HG03558 (cell line): ENCODE measurements at regions not wholly inside any gene's neighbourhood (a gene's known extent, or its start where the extent isn't known, plus 50 kb on each side); places are given as distances from the start of the nearest gene placed in this dataset.
"Not testable (repeated sequence)": the region's sequence is repeated elsewhere in the genome, so short reads cannot be mapped to it uniquely, and the experiment has no call there.

Experiments used
- ATAC-seq: cut with Tn5 transposase; IDR thresholded peaks from one replicate; pipeline ENCODE4 v1.9.1; 2021; ENCODE audit warnings: moderate number of reproducible peaks; ENCODE audit not compliant: unreplicated experiment; ENCODE audit errors: extremely low read depth

DNA sequence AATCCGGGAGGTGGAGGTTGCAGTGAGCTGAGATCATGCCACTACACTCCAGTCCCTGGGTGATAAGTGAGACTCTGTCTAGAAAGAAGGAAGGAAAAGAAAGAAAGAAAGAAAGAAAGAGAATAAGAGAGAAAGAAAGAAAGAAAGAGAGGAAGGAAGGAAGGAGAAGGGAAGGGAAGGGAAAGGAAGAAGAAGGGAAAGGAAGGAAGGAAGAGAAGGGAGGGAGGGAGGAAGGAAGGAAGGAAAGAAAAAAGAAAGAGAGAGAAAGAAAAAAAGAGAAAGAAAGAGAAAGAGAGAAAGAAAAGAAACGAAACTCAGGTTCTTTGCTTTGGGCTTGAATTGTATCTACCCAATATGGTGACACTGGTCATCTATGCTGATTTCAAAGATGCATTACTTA is 102.3 kb upstream of the GATA6 start:
- no peak for ATAC-seq

DNA sequence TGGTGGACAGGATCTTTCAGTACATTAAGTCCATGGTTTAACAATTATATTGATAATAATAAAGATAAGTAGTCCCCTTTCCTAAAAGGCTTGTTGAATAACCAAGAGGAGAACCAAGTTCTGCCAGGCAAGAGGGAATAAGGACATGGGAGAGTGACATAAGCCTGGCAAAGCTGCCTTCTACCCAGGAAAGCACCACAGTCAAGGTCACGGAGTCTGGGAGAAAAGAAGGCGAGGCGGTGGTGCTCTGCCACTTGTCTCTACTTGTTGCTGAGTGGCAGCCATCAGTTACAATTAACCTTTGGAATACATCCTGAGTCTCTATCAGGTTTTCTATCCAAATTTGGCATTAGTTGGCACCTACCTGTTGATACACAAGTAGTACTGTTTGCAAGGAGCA is 101.7 kb upstream of the GATA6 start:
- no peak for ATAC-seq

DNA sequence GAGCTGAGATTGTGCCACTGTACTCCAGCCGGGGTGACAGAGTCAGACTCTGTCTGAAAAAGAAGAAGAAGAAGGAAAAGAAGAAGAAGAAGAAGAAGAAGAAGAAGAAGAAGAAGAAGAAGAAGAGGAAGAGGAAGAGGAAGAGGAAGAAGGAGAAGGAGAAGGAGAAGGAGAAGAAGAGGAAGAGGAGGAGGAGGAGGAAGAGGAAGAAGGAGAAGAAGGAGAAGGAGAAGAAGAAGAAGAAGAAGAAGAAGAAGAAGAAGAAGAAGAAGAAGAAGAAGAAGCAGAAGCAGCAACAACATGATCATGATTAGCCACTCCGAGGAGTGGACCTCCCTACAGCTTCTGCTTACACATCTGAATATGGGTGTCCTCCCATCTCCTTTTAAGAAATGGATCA is 100.6 kb upstream of the GATA6 start:
- not testable (repeated sequence) for ATAC-seq

DNA sequence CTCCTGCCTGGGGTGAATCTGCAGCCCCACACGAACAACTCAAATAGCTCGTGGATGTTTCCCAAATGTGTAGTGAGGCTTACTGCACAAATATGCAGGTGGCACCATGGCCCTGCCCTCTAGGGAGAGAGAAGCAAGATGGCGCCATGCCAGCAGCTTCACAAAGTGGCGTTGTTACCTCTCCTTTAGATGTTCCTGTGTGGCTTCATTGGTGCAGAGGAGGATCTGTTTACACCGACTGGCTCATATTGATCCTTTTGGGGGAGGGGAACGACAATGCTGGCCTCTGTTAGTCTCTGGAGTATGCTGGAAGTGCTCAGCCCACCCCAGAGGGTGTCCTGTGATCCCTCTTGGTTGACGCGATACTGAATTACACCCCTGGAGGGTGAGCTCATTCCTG is 99.5 kb upstream of the GATA6 start:
- no peak for ATAC-seq

DNA sequence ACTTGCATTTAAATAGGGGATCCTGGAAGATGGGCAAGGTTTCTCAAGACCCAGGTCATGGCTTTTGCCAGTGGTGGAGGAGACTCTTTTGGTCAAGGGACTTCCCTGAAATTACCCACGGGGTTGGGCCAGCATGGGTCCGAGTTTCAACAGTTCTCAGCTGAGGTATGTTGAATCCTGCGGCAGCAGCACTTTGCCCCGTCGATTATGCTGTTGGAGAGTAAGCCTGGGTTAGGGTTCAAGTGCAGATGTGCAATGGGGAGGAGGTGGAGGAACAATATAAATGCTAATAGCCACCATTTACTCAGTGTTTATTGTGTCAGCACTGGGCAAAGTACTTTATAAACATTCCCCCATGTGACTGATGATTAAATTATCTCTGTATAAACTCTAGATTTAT is 96.0 kb upstream of the GATA6 start:
- no peak for ATAC-seq

- no peak for ATAC-seq
Measured at GRCh38 chr18:22074282-22075070, 94.9 kb upstream of the GATA6 start.

DNA sequence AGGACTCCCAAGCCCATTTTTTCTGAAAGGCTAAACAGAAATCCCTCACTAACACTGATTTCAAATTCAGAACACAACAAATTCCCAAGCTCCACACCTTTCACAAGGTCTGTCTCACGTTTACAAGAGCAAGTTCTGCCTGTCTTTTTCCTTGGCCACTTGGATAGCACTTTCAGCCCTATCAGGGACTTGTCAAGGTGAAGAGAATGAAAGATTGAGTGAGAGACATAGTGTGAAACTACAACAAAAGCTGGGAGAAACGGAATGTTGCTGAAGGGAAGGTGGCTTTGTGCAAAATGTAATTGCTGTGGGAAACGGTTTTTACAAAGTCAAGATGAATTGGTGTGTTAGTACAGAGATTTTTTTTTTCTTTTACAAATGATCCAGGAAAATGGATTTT is 89.4 kb upstream of the GATA6 start:
- no peak for ATAC-seq

DNA sequence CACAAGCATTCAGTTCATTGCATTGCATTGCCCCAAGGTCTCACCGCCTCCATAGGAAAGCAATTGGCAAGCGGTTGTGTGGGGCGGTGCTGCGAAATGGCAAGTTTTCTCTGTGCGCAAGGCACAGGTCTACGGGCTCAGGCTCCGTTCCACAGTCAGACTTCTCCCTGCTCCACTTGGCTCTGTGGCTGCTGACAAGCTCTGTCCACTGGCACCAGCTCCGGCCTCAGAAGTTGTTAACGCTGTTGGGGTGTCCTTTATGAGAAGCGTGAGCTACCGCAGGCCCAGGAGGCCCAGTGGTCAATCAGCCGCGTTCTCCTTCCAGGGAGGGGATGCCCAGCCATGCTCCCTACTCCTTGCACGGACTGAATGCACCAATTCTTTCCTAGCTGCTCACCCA is 87.0 kb upstream of the GATA6 start:
- no peak for ATAC-seq

- no peak for ATAC-seq
Measured at GRCh38 chr18:22084547-22084946, 84.8 kb upstream of the GATA6 start.

DNA sequence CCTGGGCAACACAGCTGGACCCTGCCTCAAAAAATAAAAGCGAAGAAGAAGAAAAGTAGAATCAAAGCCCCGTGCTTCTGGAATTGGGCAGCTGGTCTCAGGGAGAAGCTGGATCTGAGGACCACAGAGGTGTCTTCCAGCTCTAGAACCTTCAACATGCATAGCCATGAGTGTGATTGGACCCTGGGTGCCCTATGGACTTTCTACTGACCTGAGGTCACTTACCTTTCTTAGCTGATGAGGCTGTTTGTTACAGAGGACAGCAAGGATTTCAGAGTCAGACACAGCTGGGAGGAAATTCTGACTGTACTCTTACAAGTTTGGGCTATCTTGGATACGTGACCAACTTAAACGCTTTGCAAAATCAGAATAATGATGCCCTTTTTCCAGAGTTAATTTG is 82.4 kb upstream of the GATA6 start:
- no peak for ATAC-seq

GRCh38 chr18:22088029-22088428 is 81.4 kb upstream of the GATA6 start:
- no peak for ATAC-seq

- ATAC-seq: no peak
Measured at GRCh38 chr18:22088996-22089640, 80.3 kb upstream of the GATA6 start.

- ATAC-seq: no peak
Measured at GRCh38 chr18:22091341-22091740, 78.0 kb upstream of the GATA6 start.

DNA sequence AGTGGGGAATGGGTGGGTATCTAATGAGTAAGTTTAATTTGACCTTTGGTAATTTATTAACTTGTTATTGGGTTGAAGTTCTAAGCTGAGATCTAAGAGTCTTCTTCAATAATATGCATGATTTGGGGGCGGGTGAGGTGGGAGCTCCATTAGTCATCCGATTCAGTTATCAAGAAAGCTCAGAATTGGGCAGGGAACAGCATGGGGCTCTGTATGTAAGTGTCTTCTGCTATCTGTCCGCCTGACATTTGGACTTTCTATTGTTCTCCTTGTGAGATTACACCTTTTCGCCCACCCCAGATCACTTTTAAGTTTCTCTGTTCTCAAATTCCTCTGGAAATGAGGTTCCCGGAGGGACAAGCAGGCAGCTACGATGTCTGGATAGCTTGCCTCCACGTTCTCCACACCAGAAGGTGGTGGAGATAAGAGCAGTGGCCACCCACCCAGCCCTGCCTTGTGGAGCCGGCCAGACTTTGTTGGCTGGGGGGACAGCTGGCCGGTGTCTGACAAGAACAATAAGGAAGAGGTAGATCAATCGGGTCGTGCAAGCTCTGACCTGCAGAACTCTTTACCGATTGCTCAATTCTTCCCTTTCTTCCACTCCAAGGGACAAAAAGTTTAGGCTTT is 75.5 kb upstream of the GATA6 start:
- no peak for ATAC-seq

- no peak for ATAC-seq
Measured at GRCh38 chr18:22094358-22094734, 75.0 kb upstream of the GATA6 start.

- no peak for ATAC-seq
Measured at GRCh38 chr18:22098563-22098989, 70.8 kb upstream of the GATA6 start.

DNA sequence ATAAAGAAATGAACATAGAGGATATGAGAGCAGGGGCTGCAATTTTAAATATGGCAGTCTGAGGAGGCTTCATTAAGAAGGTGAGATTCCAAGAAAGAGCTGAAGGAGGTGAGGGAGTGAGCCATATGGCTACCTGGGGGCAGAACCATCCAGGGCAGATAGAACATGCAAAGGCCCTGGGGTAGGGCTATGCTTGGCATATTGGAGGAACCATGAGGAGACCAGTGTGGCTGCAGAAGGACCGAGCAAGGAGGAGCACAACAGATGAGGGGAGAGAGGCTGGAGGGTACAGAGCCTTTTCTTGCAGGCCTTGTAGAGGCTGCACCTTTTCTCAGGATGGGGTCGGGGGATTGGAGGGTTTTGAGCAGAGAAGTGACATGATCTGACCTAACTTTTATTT is 69.5 kb upstream of the GATA6 start:
- no peak for ATAC-seq

- ATAC-seq: no peak
Measured at GRCh38 chr18:22101731-22102130, 67.7 kb upstream of the GATA6 start.

DNA sequence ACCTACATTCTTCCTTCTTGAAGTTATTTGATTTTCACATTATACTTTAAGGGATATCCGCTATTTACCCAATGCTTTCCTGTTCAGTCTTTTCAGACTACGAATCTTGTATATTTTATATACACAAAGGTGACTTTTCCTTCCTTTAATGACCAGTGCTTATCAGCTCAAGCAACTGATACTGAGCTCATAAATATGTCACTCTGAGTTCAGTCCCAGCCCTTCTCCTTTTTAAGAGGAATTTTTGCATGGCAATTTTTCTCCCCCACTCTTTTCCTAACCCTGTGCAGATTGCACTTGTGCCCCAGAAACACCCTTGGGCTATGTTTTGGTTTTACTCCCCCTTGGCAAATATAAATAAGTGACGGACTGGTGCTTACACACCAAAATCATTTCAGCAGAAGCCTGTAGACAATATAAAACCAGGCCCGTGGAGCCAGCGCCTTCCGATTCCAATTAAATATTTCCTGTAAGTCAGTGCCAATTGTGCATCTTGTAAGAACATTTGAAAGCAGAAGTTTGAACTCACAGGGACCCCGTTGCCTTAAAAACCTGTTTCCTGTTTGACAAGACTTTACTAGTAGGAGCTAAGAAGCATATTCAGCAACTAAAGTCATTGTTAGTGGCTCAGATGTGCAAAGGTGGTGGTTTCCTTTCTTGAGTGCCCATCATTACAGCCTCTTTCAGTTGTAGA is 66.3 kb upstream of the GATA6 start:
- ATAC-seq: no peak

DNA sequence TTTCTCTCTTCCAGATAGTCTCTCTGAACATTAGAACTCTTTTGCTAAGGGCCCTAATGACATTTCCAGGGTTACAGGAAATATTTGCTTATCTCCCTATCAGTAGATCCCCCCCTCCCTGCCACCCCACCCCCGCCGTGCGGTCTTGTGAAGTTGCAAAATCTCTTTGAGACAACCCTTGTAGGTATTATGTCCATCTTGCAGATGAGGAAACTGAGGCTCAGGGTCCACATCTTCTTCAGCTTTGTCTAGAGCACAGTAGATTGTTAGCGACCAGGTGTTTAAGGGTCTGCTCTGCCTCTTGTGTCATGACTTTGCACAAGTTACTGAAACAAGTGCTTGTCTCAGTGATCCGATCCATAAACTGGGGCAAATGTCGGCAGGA is 65.8 kb upstream of the GATA6 start:
- no peak for ATAC-seq
